ENCODE measurements at regions not wholly inside any gene's neighbourhood (a gene's known extent, or its start where the extent isn't known, plus 50 kb on each side); places are given as distances from the start of the nearest gene placed in this dataset.

GRCh38 chr22:34330432-34330831, 410.2 kb upstream of the LARGE1 start:
- TF ChIP-seq POLR2A (IDR thresholded peaks at IDR 0.05) = no peak
- no peak for TF ChIP-seq CTCF (IDR thresholded peaks at IDR 0.05)
- no peak for TF ChIP-seq POLR2AphosphoS5 (IDR thresholded peaks at IDR 0.05)

All from upper lobe of left lung (tissue), 4 donors.